Stimulated activated CD4-positive, alpha-beta T cell treated with anti-CD3 and anti-CD28 coated beads, Interleukin-12 subunit alpha, Interleukin-12 subunit beta, amount 100 ng/mL, for 24 hours (primary cell): ENCODE measurements at regions not wholly inside any gene's neighbourhood (a gene's known extent, or its start where the extent isn't known, plus 50 kb on each side); places are given as distances from the start of the nearest gene placed in this dataset.

ENCODE experiments used
- DNase-seq, 2 experiments: peaks; one replicate each; pipeline ENCODE4 v3.0.0-alpha.2; 2020; ENCODE audit warnings: low read depth in 2 of 2

GRCh38 chr2:56707218-56707617, 523.4 kb downstream of the CCDC85A start:
- DNase-seq, result no peak

- DNase-seq, result no peak
Observed at GRCh38 chr2:56707650-56708049, 523.9 kb downstream of the CCDC85A start.

DNA sequence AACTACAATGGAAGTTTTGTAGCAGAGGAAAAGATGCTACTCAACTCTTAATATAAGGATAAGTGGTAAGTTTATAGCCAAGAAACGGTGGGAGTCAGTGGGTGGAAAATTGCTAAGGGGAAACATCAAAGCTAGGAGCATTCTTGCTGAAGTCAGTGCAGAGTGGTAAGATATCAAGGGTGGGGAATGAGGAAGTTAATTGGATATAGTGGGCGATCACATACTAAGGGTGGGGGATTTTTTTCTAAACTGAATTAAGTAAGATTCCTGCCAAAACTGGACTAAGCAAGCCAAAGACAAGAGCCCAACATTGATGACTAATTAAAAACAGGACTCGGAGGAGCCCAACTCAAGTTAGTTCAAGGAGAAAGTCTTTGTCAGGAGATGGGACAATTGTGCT, 525.4 kb downstream of the CCDC85A start:
- DNase-seq, result no peak

DNA sequence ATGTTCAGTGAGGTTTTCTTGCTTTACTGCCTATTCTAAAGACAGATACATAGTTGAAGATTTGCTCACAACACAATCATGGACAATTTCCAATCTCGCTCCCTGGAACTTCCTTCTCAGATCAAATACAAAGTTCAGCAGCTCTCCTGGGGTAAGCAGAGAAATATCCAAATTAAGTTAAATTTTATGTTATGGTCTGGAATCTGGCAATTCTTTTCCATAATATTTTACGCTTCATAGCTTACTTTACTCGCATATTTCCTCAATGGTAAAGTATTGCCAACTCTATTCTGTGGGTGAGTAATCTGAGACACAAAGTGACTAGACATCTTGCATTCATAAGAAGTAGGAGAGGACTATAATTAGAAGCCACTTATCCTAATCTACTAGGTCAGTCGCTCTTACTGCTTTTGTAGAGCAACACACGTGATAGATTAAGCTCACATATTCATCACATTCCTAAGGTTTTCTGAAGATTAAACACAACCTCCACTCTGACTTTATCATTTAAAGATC, 529.4 kb downstream of the CCDC85A start:
- no peak for DNase-seq

- DNase-seq, result no peak
Observed at GRCh38 chr2:56713978-56714377, 530.2 kb downstream of the CCDC85A start.

- no peak for DNase-seq
Observed at GRCh38 chr2:56714400-56714799, 530.6 kb downstream of the CCDC85A start.

- no peak for DNase-seq
Observed at GRCh38 chr2:56715683-56716082, 531.9 kb downstream of the CCDC85A start.

- DNase-seq, result no peak
Observed at GRCh38 chr2:56718413-56718812, 534.6 kb downstream of the CCDC85A start.

GRCh38 chr2:56729212-56729611, 545.4 kb downstream of the CCDC85A start:
- no peak for DNase-seq

GRCh38 chr2:56732946-56733345, 549.2 kb downstream of the CCDC85A start:
- no peak for DNase-seq

DNA sequence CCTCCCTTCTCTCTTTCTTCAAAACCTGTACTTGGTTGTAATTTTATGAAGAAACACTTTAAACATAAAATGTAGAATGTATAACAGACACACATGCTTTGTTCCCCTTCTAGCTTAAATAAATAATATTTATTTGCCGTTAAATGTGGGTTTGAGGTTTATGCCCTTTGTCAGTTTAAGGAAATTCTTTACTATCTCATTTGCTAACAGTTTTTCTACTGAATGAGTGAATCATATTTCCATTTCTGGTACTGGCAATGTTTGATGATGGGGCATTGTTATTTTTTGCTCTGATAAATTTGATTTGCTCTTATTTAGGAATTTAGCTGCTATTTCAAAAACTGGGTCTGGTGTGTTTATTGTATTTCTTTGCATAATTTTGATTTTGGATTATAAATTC, 555.6 kb downstream of the CCDC85A start:
- no peak for DNase-seq

GRCh38 chr2:56741601-56742102, 557.9 kb downstream of the CCDC85A start:
- no peak for DNase-seq

DNA sequence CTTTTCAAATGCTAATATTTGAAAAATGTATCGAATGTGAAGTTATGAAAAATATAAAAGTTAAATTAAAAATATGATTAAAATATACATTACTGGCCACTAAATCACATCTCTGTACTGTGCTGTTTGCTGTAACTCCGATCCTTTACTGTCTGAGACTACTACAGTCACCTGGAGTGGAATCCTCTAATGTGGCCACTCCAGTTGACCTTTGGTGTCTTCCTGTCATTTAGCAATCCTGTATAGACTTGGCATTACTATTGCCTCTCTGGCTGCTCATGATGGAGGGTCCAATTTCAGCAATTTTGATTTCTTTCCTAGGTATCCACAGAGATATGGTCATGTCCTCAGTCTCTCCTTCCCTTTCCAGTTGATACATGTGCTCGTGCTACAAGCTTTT, 560.0 kb downstream of the CCDC85A start:
- no peak for DNase-seq

- no peak for DNase-seq
Observed at GRCh38 chr2:56749152-56749752, 565.5 kb downstream of the CCDC85A start.

DNA sequence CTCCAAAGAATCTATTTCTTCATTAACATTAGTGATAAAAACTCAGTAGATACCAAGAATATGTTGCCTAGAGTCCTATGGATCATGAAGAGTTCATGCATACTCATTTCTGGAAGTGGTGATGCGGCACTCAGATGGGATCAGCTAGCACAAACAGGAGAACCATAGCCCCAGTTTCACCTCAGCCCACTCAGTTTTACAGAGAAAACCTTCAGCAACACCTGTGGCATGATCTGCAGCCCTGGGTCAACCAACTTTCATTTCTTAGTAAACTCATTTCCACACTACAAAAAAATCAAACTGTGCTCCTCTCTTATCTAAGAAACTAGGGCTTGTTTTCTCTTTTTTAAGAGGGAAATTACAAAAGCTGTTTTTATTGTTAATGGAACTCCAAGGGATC, 569.4 kb downstream of the CCDC85A start:
- DNase-seq, result no peak

- DNase-seq, result no peak
Observed at GRCh38 chr2:56754066-56754615, 570.4 kb downstream of the CCDC85A start.

GRCh38 chr2:56754627-56755026, 570.8 kb downstream of the CCDC85A start:
- no peak for DNase-seq

DNA sequence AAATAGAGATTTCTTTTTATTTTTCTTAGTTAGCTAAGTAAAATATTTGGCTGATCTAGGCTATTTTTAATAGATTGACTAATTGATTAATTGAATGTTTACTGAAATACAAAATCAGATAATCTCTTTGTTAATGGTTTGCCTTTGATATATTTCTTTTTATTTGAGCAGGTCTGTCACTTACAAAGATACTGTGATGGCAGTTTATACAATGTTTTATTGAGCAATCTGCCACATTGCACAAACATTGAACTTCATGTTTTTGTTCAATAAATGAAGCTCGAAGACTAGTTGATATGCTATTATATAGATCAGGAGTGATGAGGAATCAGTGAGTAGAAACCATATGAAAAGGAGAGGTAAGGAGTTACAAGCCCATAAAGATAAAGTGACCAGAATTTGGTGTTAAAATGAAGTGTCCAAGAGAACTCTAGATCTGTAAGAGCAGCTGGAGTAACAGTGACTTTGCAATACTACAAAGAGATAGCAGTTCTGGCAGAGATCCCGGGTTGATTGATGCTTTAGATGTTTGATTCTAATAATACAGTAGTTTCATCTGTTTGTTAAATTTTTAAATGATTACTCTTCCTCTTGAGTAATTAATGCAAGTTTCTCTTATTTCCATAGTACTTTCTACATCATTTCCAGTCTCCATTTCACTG, 574.2 kb downstream of the CCDC85A start:
- no peak for DNase-seq

- DNase-seq, result no peak
Observed at GRCh38 chr2:56763683-56764082, 579.9 kb downstream of the CCDC85A start.

DNA sequence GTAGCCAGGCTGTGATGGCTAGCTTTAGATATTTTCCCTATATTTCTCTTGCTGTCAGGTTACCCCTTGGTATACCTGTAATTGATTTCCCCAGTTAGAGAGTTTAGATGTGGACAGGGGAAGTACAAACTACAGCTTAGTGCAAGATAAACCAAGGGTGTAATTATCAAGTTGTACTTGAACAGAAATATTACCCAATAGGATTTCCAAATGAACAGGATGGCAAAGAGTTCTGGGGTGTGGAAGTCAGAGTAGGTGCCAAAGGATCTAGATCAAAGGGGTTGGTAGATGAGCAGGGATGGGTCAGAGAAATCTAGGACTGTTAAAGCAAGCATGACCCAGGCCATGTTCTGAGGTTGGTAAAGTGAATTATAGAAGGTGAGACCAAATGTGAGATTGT, 585.2 kb downstream of the CCDC85A start:
- no peak for DNase-seq

DNA sequence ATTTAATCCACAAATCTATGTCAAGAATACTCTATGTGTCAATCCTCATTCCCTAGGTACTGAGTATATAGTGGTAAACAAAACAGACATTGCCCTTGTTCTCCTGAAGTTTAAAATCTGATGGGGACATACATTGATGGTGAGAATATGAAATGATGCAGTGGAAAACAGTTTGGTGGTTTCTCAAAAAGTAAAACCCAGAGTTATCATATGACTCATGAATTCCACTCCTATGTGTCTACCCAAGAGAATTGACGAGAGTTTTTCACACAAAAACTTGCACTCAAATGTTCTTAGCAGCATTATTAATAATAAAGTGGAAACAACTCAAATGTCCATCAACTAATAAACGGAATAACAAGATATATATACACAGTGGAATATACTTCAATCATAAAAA, 586.7 kb downstream of the CCDC85A start:
- no peak for DNase-seq

GRCh38 chr2:56784046-56784445, 600.3 kb downstream of the CCDC85A start:
- DNase-seq, result no peak

GRCh38 chr2:56801214-56801613, 617.4 kb downstream of the CCDC85A start:
- DNase-seq, result no peak
